Chondrocyte (in vitro differentiated cells): ENCODE measurements at regions not wholly inside any gene's neighbourhood (a gene's known extent, or its start where the extent isn't known, plus 50 kb on each side); places are given as distances from the start of the nearest gene placed in this dataset.

Experiments
- DNase-seq: peaks from one replicate; pipeline ENCODE4 v3.0.0; 2021; ENCODE audit warnings: mixed read lengths, low spot score
- H3K27ac Mint-ChIP-seq: one replicate; pipeline ENCODE4 v1.8.0; 2021; ENCODE audit warnings: mild to moderate bottlenecking, moderate library complexity, mixed read lengths; ENCODE audit not compliant: unreplicated experiment
- H3K27me3 Mint-ChIP-seq: 2 replicates; pipeline ENCODE4 v1.8.0; 2021; ENCODE audit warnings: low read depth, mixed read lengths
- H3K36me3 Mint-ChIP-seq: 2 replicates; pipeline ENCODE4 v1.8.0; 2021; ENCODE audit warnings: low read depth, mixed read lengths
- H3K4me1 Mint-ChIP-seq: 2 replicates; pipeline ENCODE4 v1.8.0; 2021; ENCODE audit warnings: low read depth, mild to moderate bottlenecking, mixed read lengths
- H3K4me3 Mint-ChIP-seq: one replicate; pipeline ENCODE4 v1.8.0; 2021; ENCODE audit warnings: mild to moderate bottlenecking, moderate library complexity, mixed read lengths; ENCODE audit not compliant: unreplicated experiment
- H3K9me3 Mint-ChIP-seq: 2 replicates; pipeline ENCODE4 v1.8.0; 2021; ENCODE audit warnings: low read depth, mixed read lengths
- CTCF ChIP-seq: fragments of 200-600 bp; sonication (generic); IDR thresholded peaks from 2 replicates; pipeline ENCODE4 v1.5.0; 2021; ENCODE audit warnings: antibody characterized with exemption, mild to moderate bottlenecking, moderate library complexity

GRCh38 chr2:106719222-106719621 lies 166.7 kb downstream of the ST6GAL2 start:
- DNase-seq, result no peak
- TF ChIP-seq CTCF, result no peak
- H3K36me3 Mint-ChIP-seq, result peaks cover 8% of the 10 kb centered on the region
- no peaks in the 10 kb centered on the region for H3K4me1 Mint-ChIP-seq
- H3K9me3 Mint-ChIP-seq, result peaks cover 20% of the 10 kb centered on the region
- no peak overlapping the region for H3K27ac Mint-ChIP-seq
- H3K4me3 Mint-ChIP-seq, result no peak overlapping the region
- H3K27me3 Mint-ChIP-seq, result peaks cover 50% of the 10 kb centered on the region

- Mint-ChIP-seq H3K27me3 (peaks cover 52% of the 10 kb centered on the region), H3K27ac (no peak overlapping the region), H3K36me3 (peaks cover 9% of the 10 kb centered on the region), H3K9me3 (peaks cover 20% of the 10 kb centered on the region), H3K4me3 (no peak overlapping the region), H3K4me1 (no peaks in the 10 kb centered on the region)
- TF ChIP-seq CTCF, result no peak
- no peak for DNase-seq
Observed at GRCh38 chr2:106720026-106720425, 165.9 kb downstream of the ST6GAL2 start.

- H3K9me3 Mint-ChIP-seq, result peaks cover 9% of the 10 kb centered on the region
- H3K27me3 Mint-ChIP-seq, result peaks cover 50% of the 10 kb centered on the region
- H3K4me1 Mint-ChIP-seq, result no peaks in the 10 kb centered on the region
- peaks cover 6% of the 10 kb centered on the region for H3K36me3 Mint-ChIP-seq
- DNase-seq, result no peak
- no peak overlapping the region for H3K27ac Mint-ChIP-seq
- no peak for TF ChIP-seq CTCF
- no peak overlapping the region for H3K4me3 Mint-ChIP-seq
Observed at GRCh38 chr2:106724301-106724794, 161.6 kb downstream of the ST6GAL2 start.

- H3K4me3 Mint-ChIP-seq, result no peak overlapping the region
- DNase-seq, result no peak
- H3K4me1 Mint-ChIP-seq, result no peaks in the 10 kb centered on the region
- H3K27ac Mint-ChIP-seq, result no peak overlapping the region
- peaks cover 18% of the 10 kb centered on the region for H3K9me3 Mint-ChIP-seq
- TF ChIP-seq CTCF, result no peak
- peaks cover 7% of the 10 kb centered on the region for H3K36me3 Mint-ChIP-seq
- peaks cover 44% of the 10 kb centered on the region for H3K27me3 Mint-ChIP-seq
Observed at GRCh38 chr2:106734165-106734564, 151.8 kb downstream of the ST6GAL2 start.

GRCh38 chr2:106735807-106736206 lies 150.2 kb downstream of the ST6GAL2 start:
- H3K4me3 Mint-ChIP-seq, result no peak overlapping the region
- H3K27ac Mint-ChIP-seq, result no peak overlapping the region
- TF ChIP-seq CTCF, result no peak
- H3K9me3 Mint-ChIP-seq, result peaks cover 18% of the 10 kb centered on the region
- H3K27me3 Mint-ChIP-seq, result peaks cover 37% of the 10 kb centered on the region
- no peaks in the 10 kb centered on the region for H3K4me1 Mint-ChIP-seq
- H3K36me3 Mint-ChIP-seq, result peaks cover 7% of the 10 kb centered on the region
- DNase-seq, result no peak
